Medulla oblongata (tissue), 1 donor: ENCODE measurements at regions not wholly inside any gene's neighbourhood (a gene's known extent, or its start where the extent isn't known, plus 50 kb on each side); places are given as distances from the start of the nearest gene placed in this dataset.

Experiments
- DNase-seq: peaks from one replicate; pipeline ENCODE4 v3.0.0-alpha.2; 2015; ENCODE audit errors: extremely low spot score

- DNase-seq = no peak
These were observed 101.4 kb upstream of the SMIM23 start for GRCh38 chr5:171684169-171684568.

GRCh38 chr5:171688696-171689495, 96.7 kb upstream of the SMIM23 start:
- DNase-seq = peak; percentile 3

GRCh38 chr5:171689853-171690417, 95.7 kb upstream of the SMIM23 start:
- no peak for DNase-seq

GRCh38 chr5:171692107-171692506, 93.5 kb upstream of the SMIM23 start:
- no peak for DNase-seq

- no peak for DNase-seq
These were observed 92.7 kb upstream of the SMIM23 start for GRCh38 chr5:171692936-171693335.

GRCh38 chr5:171693412-171693811, 92.2 kb upstream of the SMIM23 start:
- no peak for DNase-seq

- no peak for DNase-seq
These were observed 89.8 kb upstream of the SMIM23 start for GRCh38 chr5:171695804-171696203.

GRCh38 chr5:171697221-171698102, 88.2 kb upstream of the SMIM23 start:
- DNase-seq = no peak

- no peak for DNase-seq
These were observed 85.2 kb upstream of the SMIM23 start for GRCh38 chr5:171700318-171700912.

- no peak for DNase-seq
These were observed 84.5 kb upstream of the SMIM23 start for GRCh38 chr5:171701100-171701541.

GRCh38 chr5:171702135-171702770, 83.4 kb upstream of the SMIM23 start:
- no peak for DNase-seq

GRCh38 chr5:171703146-171703545, 82.5 kb upstream of the SMIM23 start:
- no peak for DNase-seq

GRCh38 chr5:171705036-171705435, 80.6 kb upstream of the SMIM23 start:
- no peak for DNase-seq

- DNase-seq = no peak
These were observed 79.7 kb upstream of the SMIM23 start for GRCh38 chr5:171705830-171706468.

GRCh38 chr5:171706736-171707441, 78.7 kb upstream of the SMIM23 start:
- DNase-seq = no peak

GRCh38 chr5:171707442-171707792, 78.2 kb upstream of the SMIM23 start:
- DNase-seq = no peak

- no peak for DNase-seq
These were observed 75.7 kb upstream of the SMIM23 start for GRCh38 chr5:171709930-171710329.

- DNase-seq = no peak
These were observed 75.1 kb upstream of the SMIM23 start for GRCh38 chr5:171710451-171711024.

- no peak for DNase-seq
These were observed 74.0 kb upstream of the SMIM23 start for GRCh38 chr5:171711571-171711970.

- no peak for DNase-seq
These were observed 73.0 kb upstream of the SMIM23 start for GRCh38 chr5:171712616-171713015.
